GF-D8 (cell line): ENCODE measurements at regions not wholly inside any gene's neighbourhood (a gene's known extent, or its start where the extent isn't known, plus 50 kb on each side); places are given as distances from the start of the nearest gene placed in this dataset.

Experiments used
- DNase-seq: peaks from one replicate; lab custom pipeline; 2025; lab: John Stamatoyannopoulos, UW

GRCh38 chr18:33817096-33817495, 239.1 kb downstream of the ASXL3 start:
- no peak for DNase-seq

DNA sequence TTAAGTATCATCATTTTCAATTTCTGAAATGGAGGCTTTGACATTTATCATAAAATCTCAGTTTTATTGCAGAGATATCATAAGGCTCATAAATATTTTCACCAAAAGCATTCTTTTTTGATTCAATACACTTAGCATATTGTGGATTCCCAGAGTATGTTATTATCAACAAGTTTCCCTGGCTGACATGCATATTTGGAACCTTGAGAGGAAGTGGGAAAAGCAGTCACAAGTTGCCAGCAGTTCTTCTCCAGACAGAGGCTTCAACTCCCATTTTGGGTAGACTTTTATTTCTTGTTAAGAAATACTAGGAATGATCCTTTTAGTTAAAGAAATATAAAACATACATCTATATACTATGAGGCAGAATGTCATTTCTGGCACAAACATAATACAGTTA, 236.5 kb downstream of the ASXL3 start:
- no peak for DNase-seq

DNA sequence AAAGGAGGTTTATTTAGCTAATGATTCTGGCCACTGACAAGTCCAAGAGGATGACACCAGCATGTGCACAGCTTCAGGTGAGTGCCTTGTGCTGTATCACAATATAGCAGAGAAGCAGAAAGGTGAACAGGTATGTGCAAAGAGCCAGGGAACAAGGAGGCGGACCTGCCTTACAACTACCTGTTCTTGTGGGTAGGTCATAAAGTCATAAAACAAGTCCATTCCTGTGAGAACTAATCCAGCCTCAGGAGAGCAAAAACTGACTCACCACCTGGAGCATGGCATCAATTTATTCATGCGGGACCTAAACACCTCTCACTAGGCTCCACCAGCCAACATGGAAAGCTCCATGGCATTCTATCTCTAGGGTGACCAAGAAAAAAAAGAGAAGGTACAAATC, 234.2 kb downstream of the ASXL3 start:
- DNase-seq = no peak

DNA sequence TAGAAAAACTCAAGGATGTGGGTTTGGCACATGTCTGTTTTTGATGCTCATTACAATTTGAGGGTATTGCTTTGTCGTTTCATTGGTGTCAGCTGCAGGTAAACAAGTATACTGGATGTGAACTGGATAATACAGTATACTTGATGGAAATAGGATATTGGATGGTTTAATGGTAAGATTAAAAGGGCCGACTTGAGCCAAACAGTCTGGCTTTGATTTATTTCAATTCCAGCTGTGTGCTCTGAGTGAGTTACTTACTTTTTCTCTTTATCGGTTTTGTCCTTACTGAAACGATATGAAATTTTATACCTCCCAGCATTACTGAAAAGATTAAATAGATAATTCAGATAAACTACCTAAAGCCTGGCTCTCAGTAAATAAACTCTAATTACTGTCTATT, 227.6 kb downstream of the ASXL3 start:
- DNase-seq = no peak

DNA sequence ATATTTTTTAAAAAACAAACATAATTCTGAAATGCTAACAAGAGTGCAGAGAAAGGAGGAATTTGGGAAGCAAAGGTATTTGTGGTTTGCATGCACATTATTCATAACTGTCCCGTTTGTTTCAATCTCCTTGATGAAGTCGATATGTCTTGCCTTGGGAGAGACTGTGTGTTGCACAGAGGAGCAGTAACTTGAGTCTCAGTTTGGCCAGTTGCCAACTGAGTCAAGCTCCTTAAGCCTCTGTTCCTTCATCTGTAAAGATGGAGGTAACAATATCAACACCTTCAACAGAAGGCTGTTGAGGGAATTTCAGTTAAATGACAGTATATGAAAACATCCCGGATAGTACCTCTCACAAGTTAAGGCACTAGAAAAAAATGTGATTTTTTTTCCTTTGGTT, 226.2 kb downstream of the ASXL3 start:
- no peak for DNase-seq

DNA sequence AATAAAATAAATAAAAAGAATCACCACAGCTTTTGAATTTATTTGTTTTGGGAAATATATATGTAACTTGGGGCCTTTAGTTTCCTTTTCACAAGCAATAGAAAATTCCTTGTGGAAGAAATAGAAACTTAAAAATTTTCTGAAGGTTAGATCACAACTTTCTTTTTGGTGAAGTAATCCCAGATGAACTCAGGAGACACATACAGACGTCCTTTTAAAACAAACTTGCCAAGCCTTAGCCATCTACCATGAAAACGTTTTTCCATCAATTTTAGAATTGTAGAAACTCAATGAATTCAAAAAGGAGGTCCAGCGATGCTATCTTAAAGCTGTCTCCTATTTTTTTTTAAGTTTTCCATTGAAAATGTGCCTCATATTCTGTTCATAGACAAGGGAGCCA, 225.6 kb downstream of the ASXL3 start:
- DNase-seq = no peak

- no peak for DNase-seq
These were observed 224.9 kb downstream of the ASXL3 start for GRCh38 chr18:33802955-33803354.
